ENCODE measurements at regions not wholly inside any gene's neighbourhood (a gene's known extent, or its start where the extent isn't known, plus 50 kb on each side); places are given as distances from the start of the nearest gene placed in this dataset.

GRCh38 chr3:7913283-7913682 lies 588.3 kb upstream of the LMCD1 start:
- Histone ChIP-seq H3K27me3 (ENCODE audit: control insufficient read depth, insufficient read depth, low read length) (no peaks in the 10 kb centered on the region), H3K4me2 (ENCODE audit: low read length) (no peak overlapping the region), H3K4me3 (ENCODE audit: low read length) (no peak overlapping the region), H3K9me3 (replicated peaks; ENCODE audit: low read length) (no peaks in the 10 kb centered on the region), H3K36me3 (ENCODE audit: insufficient read depth, low read length) (no peaks in the 10 kb centered on the region), H3K9ac (ENCODE audit: low read depth, low read length) (no peak overlapping the region), H3K4me1 (ENCODE audit: control insufficient read depth, insufficient read depth, low read length) (no peaks in the 10 kb centered on the region)

GRCh38 chr3:7915356-7915755 lies 586.3 kb upstream of the LMCD1 start:
- Histone ChIP-seq H3K36me3 (ENCODE audit: insufficient read depth, low read length) (no peaks in the 10 kb centered on the region), H3K4me1 (ENCODE audit: control insufficient read depth, insufficient read depth, low read length) (no peaks in the 10 kb centered on the region), H3K4me2 (ENCODE audit: low read length) (no peak overlapping the region), H3K4me3 (ENCODE audit: low read length) (no peak overlapping the region), H3K9me3 (replicated peaks; ENCODE audit: low read length) (no peaks in the 10 kb centered on the region), H3K9ac (ENCODE audit: low read depth, low read length) (no peak overlapping the region), H3K27me3 (ENCODE audit: control insufficient read depth, insufficient read depth, low read length) (no peaks in the 10 kb centered on the region)

GRCh38 chr3:7917443-7918151 lies 584.0 kb upstream of the LMCD1 start:
- no peaks in the 10 kb centered on the region for H3K4me1 ChIP-seq (ENCODE audit: control insufficient read depth, insufficient read depth, low read length)

GRCh38 chr3:7920211-7920610 lies 581.4 kb upstream of the LMCD1 start:
- no peaks in the 10 kb centered on the region for H3K9me3 ChIP-seq (replicated peaks; ENCODE audit: low read length)
- no peaks in the 10 kb centered on the region for H3K36me3 ChIP-seq (ENCODE audit: insufficient read depth, low read length)
- H3K4me2 ChIP-seq (ENCODE audit: low read length) = no peak overlapping the region
- H3K27me3 ChIP-seq (ENCODE audit: control insufficient read depth, insufficient read depth, low read length) = no peaks in the 10 kb centered on the region
- no peaks in the 10 kb centered on the region for H3K4me1 ChIP-seq (ENCODE audit: control insufficient read depth, insufficient read depth, low read length)
- H3K4me3 ChIP-seq (ENCODE audit: low read length) = no peak overlapping the region
- no peak overlapping the region for H3K9ac ChIP-seq (ENCODE audit: low read depth, low read length)

More at GRCh38 chr3:7917443-7918151, 584.0 kb upstream of the LMCD1 start:
- H3K4me3 ChIP-seq (ENCODE audit: low read length) = no peak overlapping the region
- no peaks in the 10 kb centered on the region for H3K9me3 ChIP-seq (replicated peaks; ENCODE audit: low read length)
- H3K4me2 ChIP-seq (ENCODE audit: low read length) = no peak overlapping the region
- no peak overlapping the region for H3K9ac ChIP-seq (ENCODE audit: low read depth, low read length)
- H3K36me3 ChIP-seq (ENCODE audit: insufficient read depth, low read length) = no peaks in the 10 kb centered on the region
- H3K27me3 ChIP-seq (ENCODE audit: control insufficient read depth, insufficient read depth, low read length) = no peaks in the 10 kb centered on the region

GRCh38 chr3:7924228-7924627 lies 577.4 kb upstream of the LMCD1 start:
- Histone ChIP-seq H3K9me3 (replicated peaks; ENCODE audit: low read length) (no peaks in the 10 kb centered on the region), H3K4me3 (ENCODE audit: low read length) (no peak overlapping the region), H3K36me3 (ENCODE audit: insufficient read depth, low read length) (no peaks in the 10 kb centered on the region), H3K4me2 (ENCODE audit: low read length) (no peak overlapping the region), H3K4me1 (ENCODE audit: control insufficient read depth, insufficient read depth, low read length) (no peaks in the 10 kb centered on the region), H3K27me3 (ENCODE audit: control insufficient read depth, insufficient read depth, low read length) (no peaks in the 10 kb centered on the region), H3K9ac (ENCODE audit: low read depth, low read length) (no peak overlapping the region)

GRCh38 chr3:7927015-7927414 lies 574.6 kb upstream of the LMCD1 start:
- H3K4me2 ChIP-seq (ENCODE audit: low read length) = no peak overlapping the region
- no peak overlapping the region for H3K4me3 ChIP-seq (ENCODE audit: low read length)
- H3K4me1 ChIP-seq (ENCODE audit: control insufficient read depth, insufficient read depth, low read length) = no peaks in the 10 kb centered on the region
- H3K9me3 ChIP-seq (replicated peaks; ENCODE audit: low read length) = no peaks in the 10 kb centered on the region
- H3K9ac ChIP-seq (ENCODE audit: low read depth, low read length) = no peak overlapping the region
- no peaks in the 10 kb centered on the region for H3K36me3 ChIP-seq (ENCODE audit: insufficient read depth, low read length)
- no peaks in the 10 kb centered on the region for H3K27me3 ChIP-seq (ENCODE audit: control insufficient read depth, insufficient read depth, low read length)

GRCh38 chr3:7927864-7928263 lies 573.8 kb upstream of the LMCD1 start:
- Histone ChIP-seq H3K36me3 (ENCODE audit: insufficient read depth, low read length) (no peaks in the 10 kb centered on the region), H3K9ac (ENCODE audit: low read depth, low read length) (no peak overlapping the region), H3K4me2 (ENCODE audit: low read length) (no peak overlapping the region), H3K9me3 (replicated peaks; ENCODE audit: low read length) (no peaks in the 10 kb centered on the region), H3K4me1 (ENCODE audit: control insufficient read depth, insufficient read depth, low read length) (no peaks in the 10 kb centered on the region), H3K27me3 (ENCODE audit: control insufficient read depth, insufficient read depth, low read length) (no peaks in the 10 kb centered on the region), H3K4me3 (ENCODE audit: low read length) (no peak overlapping the region)

GRCh38 chr3:7929319-7929889 lies 572.2 kb upstream of the LMCD1 start:
- H3K4me2 ChIP-seq (ENCODE audit: low read length) = no peak overlapping the region
- H3K36me3 ChIP-seq (ENCODE audit: insufficient read depth, low read length) = no peaks in the 10 kb centered on the region
- no peak overlapping the region for H3K4me3 ChIP-seq (ENCODE audit: low read length)
- no peak overlapping the region for H3K9ac ChIP-seq (ENCODE audit: low read depth, low read length)
- H3K27me3 ChIP-seq (ENCODE audit: control insufficient read depth, insufficient read depth, low read length) = no peaks in the 10 kb centered on the region
- no peaks in the 10 kb centered on the region for H3K9me3 ChIP-seq (replicated peaks; ENCODE audit: low read length)
- no peaks in the 10 kb centered on the region for H3K4me1 ChIP-seq (ENCODE audit: control insufficient read depth, insufficient read depth, low read length)

GRCh38 chr3:7934362-7934761 lies 567.3 kb upstream of the LMCD1 start:
- no peak overlapping the region for H3K9ac ChIP-seq (ENCODE audit: low read depth, low read length)
- H3K4me3 ChIP-seq (ENCODE audit: low read length) = no peak overlapping the region
- H3K9me3 ChIP-seq (replicated peaks; ENCODE audit: low read length) = no peaks in the 10 kb centered on the region
- no peaks in the 10 kb centered on the region for H3K36me3 ChIP-seq (ENCODE audit: insufficient read depth, low read length)
- no peak overlapping the region for H3K4me2 ChIP-seq (ENCODE audit: low read length)
- no peaks in the 10 kb centered on the region for H3K27me3 ChIP-seq (ENCODE audit: control insufficient read depth, insufficient read depth, low read length)
- H3K4me1 ChIP-seq (ENCODE audit: control insufficient read depth, insufficient read depth, low read length) = no peaks in the 10 kb centered on the region

- no peaks in the 10 kb centered on the region for H3K9me3 ChIP-seq (replicated peaks; ENCODE audit: low read length)
- H3K4me3 ChIP-seq (ENCODE audit: low read length) = no peak overlapping the region
- H3K27me3 ChIP-seq (ENCODE audit: control insufficient read depth, insufficient read depth, low read length) = no peaks in the 10 kb centered on the region
- H3K9ac ChIP-seq (ENCODE audit: low read depth, low read length) = no peak overlapping the region
- H3K4me1 ChIP-seq (ENCODE audit: control insufficient read depth, insufficient read depth, low read length) = no peaks in the 10 kb centered on the region
- no peaks in the 10 kb centered on the region for H3K36me3 ChIP-seq (ENCODE audit: insufficient read depth, low read length)
- no peak overlapping the region for H3K4me2 ChIP-seq (ENCODE audit: low read length)
Measured at GRCh38 chr3:7947930-7948329, 553.7 kb upstream of the LMCD1 start.

- H3K4me2 ChIP-seq (ENCODE audit: low read length) = no peak overlapping the region
- no peaks in the 10 kb centered on the region for H3K27me3 ChIP-seq (ENCODE audit: control insufficient read depth, insufficient read depth, low read length)
- no peak overlapping the region for H3K9ac ChIP-seq (ENCODE audit: low read depth, low read length)
- no peaks in the 10 kb centered on the region for H3K36me3 ChIP-seq (ENCODE audit: insufficient read depth, low read length)
- H3K4me1 ChIP-seq (ENCODE audit: control insufficient read depth, insufficient read depth, low read length) = no peaks in the 10 kb centered on the region
- H3K4me3 ChIP-seq (ENCODE audit: low read length) = no peak overlapping the region
- peaks cover 3% of the 10 kb centered on the region for H3K9me3 ChIP-seq (replicated peaks; ENCODE audit: low read length)
Measured at GRCh38 chr3:7950890-7951289, 550.7 kb upstream of the LMCD1 start.

- Histone ChIP-seq H3K27me3 (ENCODE audit: control insufficient read depth, insufficient read depth, low read length) (no peaks in the 10 kb centered on the region), H3K9me3 (replicated peaks; ENCODE audit: low read length) (peaks cover 3% of the 10 kb centered on the region), H3K4me1 (ENCODE audit: control insufficient read depth, insufficient read depth, low read length) (no peaks in the 10 kb centered on the region), H3K36me3 (ENCODE audit: insufficient read depth, low read length) (no peaks in the 10 kb centered on the region), H3K4me3 (ENCODE audit: low read length) (no peak overlapping the region), H3K9ac (ENCODE audit: low read depth, low read length) (no peak overlapping the region), H3K4me2 (ENCODE audit: low read length) (no peak overlapping the region)
Measured at GRCh38 chr3:7953449-7954014, 548.1 kb upstream of the LMCD1 start.
